Fibroblast of mammary gland (primary cell): ENCODE measurements at regions not wholly inside any gene's neighbourhood (a gene's known extent, or its start where the extent isn't known, plus 50 kb on each side); places are given as distances from the start of the nearest gene placed in this dataset.

ENCODE experiments used
- DNase-seq: peaks from one replicate; pipeline ENCODE4 v3.0.0-alpha.2; 2010; ENCODE audit warnings: low read depth
- H3K4me3 ChIP-seq: 2 replicates; pipeline ENCODE4 v1.5.1; 2011; ENCODE audit warnings: low read depth, mild to moderate bottlenecking, low read length, moderate library complexity; ENCODE audit not compliant: control insufficient read depth
- CTCF ChIP-seq: conservative IDR thresholded peaks from 2 replicates; pipeline ENCODE4 v1.5.1; 2011; ENCODE audit warnings: low read depth, low read length, inconsistent platforms; ENCODE audit not compliant: control insufficient read depth, insufficient read depth

DNA sequence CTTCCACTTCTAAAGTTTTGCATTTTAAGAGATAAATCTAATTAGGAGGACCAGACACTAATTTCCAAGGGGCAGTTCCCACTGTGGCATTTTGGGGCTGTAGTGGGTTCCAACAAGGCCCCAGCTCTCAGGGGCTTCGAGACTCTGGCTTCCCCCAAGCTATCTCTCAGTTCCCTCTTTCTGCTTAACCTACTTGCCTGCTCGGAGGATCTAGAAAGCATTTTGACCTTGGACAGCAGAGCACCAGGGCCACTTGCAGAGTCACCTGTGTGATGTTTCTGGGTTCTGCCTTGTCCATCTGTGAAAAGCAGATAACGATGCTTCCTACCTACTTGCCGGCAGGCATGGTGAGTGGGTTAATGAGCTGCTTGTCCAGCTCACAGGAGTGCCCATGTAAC is 175.4 kb downstream of the MED10 start:
- no peak for TF ChIP-seq CTCF
- no peak for DNase-seq
- H3K4me3 ChIP-seq, result no peak overlapping the region

DNA sequence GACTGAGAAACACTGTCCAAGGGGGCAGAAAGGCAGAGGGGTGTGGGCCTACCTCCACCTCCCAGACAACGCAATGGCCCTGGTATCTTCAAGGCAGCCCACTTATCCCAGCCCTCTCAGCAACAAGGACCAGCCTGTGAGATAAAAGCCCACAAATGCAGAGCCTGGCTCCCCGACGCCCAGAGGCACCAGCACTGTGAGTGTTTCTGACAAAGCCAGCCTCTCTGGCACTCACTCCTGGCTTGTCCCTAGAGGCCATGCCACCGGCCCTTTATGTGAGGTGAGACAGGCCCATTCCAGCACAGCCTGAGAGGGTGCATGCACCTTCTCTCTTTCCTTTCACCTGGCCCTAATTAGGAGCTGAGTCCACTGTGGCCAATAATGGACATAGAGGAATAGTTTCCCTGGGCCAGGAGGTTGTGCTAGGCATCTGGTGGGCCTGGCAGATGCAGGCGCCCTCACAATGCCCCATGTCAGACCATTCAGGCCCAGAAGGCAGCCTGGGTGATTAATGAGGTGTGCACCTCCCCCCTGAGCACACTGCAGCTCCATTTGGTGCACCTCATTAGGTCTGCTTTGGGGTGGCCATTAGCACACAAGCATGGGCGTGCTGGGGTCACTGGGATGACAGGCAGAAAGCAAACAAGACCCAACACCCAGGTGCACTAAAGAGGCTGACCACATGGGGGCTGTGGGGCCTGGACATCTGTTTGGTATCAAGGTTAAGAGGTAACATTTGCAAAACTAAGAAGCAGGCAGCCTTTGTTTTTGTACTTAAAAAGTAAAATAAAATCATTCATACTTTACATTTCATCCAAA is 176.0 kb downstream of the MED10 start:
- H3K4me3 ChIP-seq, result no peak overlapping the region
- TF ChIP-seq CTCF, result no peak
- DNase-seq, result no peak

DNA sequence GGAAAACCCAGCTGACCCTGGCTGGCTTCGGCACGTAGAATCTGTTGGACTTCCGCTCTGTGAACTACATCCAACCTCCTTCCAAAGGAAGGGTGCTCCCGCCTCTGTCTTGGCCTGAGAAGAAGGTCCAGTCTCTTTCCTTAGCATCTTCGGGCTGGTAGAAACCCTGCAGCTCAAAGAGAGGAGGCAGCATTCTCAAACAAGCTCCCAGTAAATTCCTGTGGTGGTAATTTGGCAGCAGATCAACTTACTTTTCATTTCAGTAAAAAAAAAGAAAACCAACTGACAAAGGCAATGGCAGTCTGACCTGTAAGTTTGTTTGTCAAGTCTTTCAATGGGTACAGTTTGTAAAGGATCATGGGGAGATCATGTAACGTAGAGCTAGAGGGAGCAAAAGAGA is 176.7 kb downstream of the MED10 start:
- peak; percentile 11 for TF ChIP-seq CTCF

GRCh38 chr5:6198531-6198930 is 179.8 kb downstream of the MED10 start:
- no peak for TF ChIP-seq CTCF
- DNase-seq, result no peak

More for the DNA sequence above, 176.7 kb downstream of the MED10 start:
- DNase-seq, result peak; percentile 44
- no peak overlapping the region for H3K4me3 ChIP-seq

GRCh38 chr5:6197427-6197826 is 180.9 kb downstream of the MED10 start:
- TF ChIP-seq CTCF, result no peak
- DNase-seq, result no peak
- H3K4me3 ChIP-seq, result no peak overlapping the region

More at GRCh38 chr5:6198531-6198930, 179.8 kb downstream of the MED10 start:
- H3K4me3 ChIP-seq, result no peak overlapping the region

DNA sequence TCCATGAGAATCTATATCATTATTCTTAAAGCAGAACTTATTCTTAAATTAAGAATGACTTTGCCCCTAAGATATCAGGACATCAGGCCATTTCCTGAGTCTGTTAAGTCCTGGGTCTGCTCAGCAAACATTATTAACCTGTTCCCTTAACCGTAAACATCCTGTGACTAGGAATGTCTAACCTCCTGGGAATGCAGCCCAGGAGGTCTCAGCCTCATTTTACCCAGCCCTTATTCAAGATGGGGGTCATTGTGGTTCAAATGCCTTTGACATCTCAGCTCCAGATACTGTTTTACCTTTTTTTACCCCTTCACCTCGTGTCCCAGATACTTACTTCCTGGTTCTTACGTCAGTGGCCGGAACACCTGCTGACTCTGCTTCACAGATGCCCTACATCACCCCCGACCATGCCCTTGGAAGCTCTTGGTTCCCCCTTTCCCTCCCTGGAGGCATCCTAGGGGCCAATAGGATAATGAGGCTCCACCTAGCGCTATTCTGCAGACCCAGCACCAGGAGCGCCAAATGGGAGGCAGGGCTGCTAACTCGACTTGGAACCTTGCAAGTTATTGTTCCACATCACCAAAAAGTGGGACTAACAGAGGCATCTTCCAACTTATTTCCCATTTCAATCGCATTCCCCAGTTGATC is 182.5 kb downstream of the MED10 start:
- TF ChIP-seq CTCF, result no peak
- H3K4me3 ChIP-seq, result no peak overlapping the region
- DNase-seq, result no peak
